Astrocyte (in vitro differentiated cells and primary cell): ENCODE measurements at regions not wholly inside any gene's neighbourhood (a gene's known extent, or its start where the extent isn't known, plus 50 kb on each side); places are given as distances from the start of the nearest gene placed in this dataset.

Experiments used
- DNase-seq: peaks from one replicate; pipeline ENCODE4 v3.0.0-alpha.2; 2010; ENCODE audit warnings: low read depth
- FAIRE-seq: peaks from 2 replicates; lab custom pipeline; 2011; peaks lifted over from hg19 to GRCh38; lab: Jason Lieb, UNC
- H2AFZ ChIP-seq: 2 replicates; pipeline ENCODE4 v1.6.0; 2012; ENCODE audit warnings: low read depth, low read length, inconsistent platforms
- H3K27ac ChIP-seq: 2 replicates; pipeline ENCODE4 v1.5.1; 2011; ENCODE audit warnings: low read depth, low read length, inconsistent platforms
- H3K27me3 ChIP-seq: 2 replicates; pipeline ENCODE4 v1.6.0; 2011; ENCODE audit warnings: low read length, inconsistent platforms; ENCODE audit not compliant: insufficient read depth
- H3K36me3 ChIP-seq: 2 replicates; pipeline ENCODE4 v1.5.1; 2011; ENCODE audit warnings: low read length, inconsistent platforms; ENCODE audit not compliant: insufficient read depth
- H3K4me1 ChIP-seq: 2 replicates; pipeline ENCODE4 v1.5.1; 2011; ENCODE audit warnings: low read length, inconsistent platforms; ENCODE audit not compliant: insufficient read depth
- H3K4me2 ChIP-seq: 2 replicates; pipeline ENCODE4 v1.6.0; 2012; ENCODE audit warnings: low read length, inconsistent platforms
- H3K4me3 ChIP-seq: 2 replicates; pipeline ENCODE4 v1.5.1; 2011; ENCODE audit warnings: low read depth, mild to moderate bottlenecking, low read length, inconsistent platforms; ENCODE audit not compliant: insufficient read depth
- H3K79me2 ChIP-seq: 2 replicates; pipeline ENCODE4 v1.6.0; 2012; ENCODE audit warnings: mild to moderate bottlenecking, low read length, inconsistent platforms; ENCODE audit not compliant: insufficient read depth
- H3K9ac ChIP-seq: 2 replicates; pipeline ENCODE4 v1.6.0; 2012; ENCODE audit warnings: mild to moderate bottlenecking, low read length, inconsistent platforms
- H3K9me3 ChIP-seq: 2 replicates; pipeline ENCODE4 v1.5.1; 2012; ENCODE audit warnings: low read depth, mild to moderate bottlenecking, low read length, inconsistent platforms; ENCODE audit not compliant: insufficient read depth
- H4K20me1 ChIP-seq: 2 replicates; pipeline ENCODE4 v1.6.0; 2012; ENCODE audit warnings: low read length, inconsistent platforms; ENCODE audit not compliant: insufficient read depth
- H3K27ac Mint-ChIP-seq: one replicate; pipeline ENCODE4 v1.8.0; 2021; ENCODE audit warnings: mild to moderate bottlenecking, mixed read lengths; ENCODE audit not compliant: unreplicated experiment
- H3K27me3 Mint-ChIP-seq: one replicate; pipeline ENCODE4 v1.8.0; 2021; ENCODE audit warnings: low read depth, mixed read lengths; ENCODE audit not compliant: unreplicated experiment
- H3K36me3 Mint-ChIP-seq: one replicate; pipeline ENCODE4 v1.8.0; 2021; ENCODE audit warnings: low read depth, mixed read lengths; ENCODE audit not compliant: unreplicated experiment
- H3K4me1 Mint-ChIP-seq: one replicate; pipeline ENCODE4 v1.8.0; 2021; ENCODE audit warnings: low read depth, mixed read lengths; ENCODE audit not compliant: unreplicated experiment
- H3K4me3 Mint-ChIP-seq: one replicate; pipeline ENCODE4 v1.8.0; 2021; ENCODE audit warnings: mild to moderate bottlenecking, moderate library complexity, mixed read lengths; ENCODE audit not compliant: unreplicated experiment
- H3K9me3 Mint-ChIP-seq: one replicate; pipeline ENCODE4 v1.8.0; 2021; ENCODE audit warnings: mild to moderate bottlenecking, mixed read lengths; ENCODE audit not compliant: unreplicated experiment
- EZH2 ChIP-seq: IDR thresholded peaks from 2 replicates; pipeline ENCODE4 v1.6.1; 2012; ENCODE audit warnings: mild to moderate bottlenecking, low read length, inconsistent platforms; ENCODE audit not compliant: insufficient read depth
- TF ChIP-seq, protein P1 (sequence below): IDR thresholded peaks from 2 replicates; pipeline ENCODE4 v1.5.1; 2011; ENCODE audit warnings: low read depth, mild to moderate bottlenecking, inconsistent platforms, low read length, moderate library complexity; ENCODE audit not compliant: insufficient read depth

DNA sequence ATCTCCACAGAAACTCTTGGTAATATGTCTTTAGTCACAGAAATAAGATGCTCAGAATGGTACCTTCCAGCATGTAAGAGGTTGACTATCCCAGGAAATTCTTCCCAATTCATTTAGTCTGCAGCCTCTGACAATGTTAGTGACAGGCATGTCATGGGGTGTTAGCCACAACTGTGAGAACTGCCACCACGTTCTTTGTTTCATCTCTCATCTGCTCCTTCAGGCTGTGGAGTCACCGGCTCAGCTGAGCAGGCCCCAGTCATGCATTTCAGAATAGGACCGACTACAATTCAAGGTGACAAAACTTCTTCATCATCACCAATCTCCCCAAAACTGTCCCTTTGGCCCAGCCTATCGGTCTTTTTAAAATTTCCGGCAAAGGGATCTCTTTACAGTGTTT is 167.5 kb downstream of the AKAIN1 start:
- Histone ChIP-seq H2AFZ (no peak overlapping the region), H4K20me1 (no peaks in the 10 kb centered on the region), H3K79me2 (no peaks in the 10 kb centered on the region), H3K27ac (no peak overlapping the region), H3K4me3 (no peak overlapping the region), H3K4me2 (no peak overlapping the region), H3K36me3 (no peaks in the 10 kb centered on the region), H3K9me3 (no peaks in the 10 kb centered on the region), H3K27me3 (no peaks in the 10 kb centered on the region), H3K4me1 (no peaks in the 10 kb centered on the region), H3K9ac (no peak overlapping the region)
- no peaks in the 10 kb centered on the region for H3K36me3 Mint-ChIP-seq
- H3K27ac Mint-ChIP-seq = no peak overlapping the region
- FAIRE-seq (no peak), DNase-seq (no peak)
- TF ChIP-seq EZH2 = no peak
- TF ChIP-seq, protein P1, sequence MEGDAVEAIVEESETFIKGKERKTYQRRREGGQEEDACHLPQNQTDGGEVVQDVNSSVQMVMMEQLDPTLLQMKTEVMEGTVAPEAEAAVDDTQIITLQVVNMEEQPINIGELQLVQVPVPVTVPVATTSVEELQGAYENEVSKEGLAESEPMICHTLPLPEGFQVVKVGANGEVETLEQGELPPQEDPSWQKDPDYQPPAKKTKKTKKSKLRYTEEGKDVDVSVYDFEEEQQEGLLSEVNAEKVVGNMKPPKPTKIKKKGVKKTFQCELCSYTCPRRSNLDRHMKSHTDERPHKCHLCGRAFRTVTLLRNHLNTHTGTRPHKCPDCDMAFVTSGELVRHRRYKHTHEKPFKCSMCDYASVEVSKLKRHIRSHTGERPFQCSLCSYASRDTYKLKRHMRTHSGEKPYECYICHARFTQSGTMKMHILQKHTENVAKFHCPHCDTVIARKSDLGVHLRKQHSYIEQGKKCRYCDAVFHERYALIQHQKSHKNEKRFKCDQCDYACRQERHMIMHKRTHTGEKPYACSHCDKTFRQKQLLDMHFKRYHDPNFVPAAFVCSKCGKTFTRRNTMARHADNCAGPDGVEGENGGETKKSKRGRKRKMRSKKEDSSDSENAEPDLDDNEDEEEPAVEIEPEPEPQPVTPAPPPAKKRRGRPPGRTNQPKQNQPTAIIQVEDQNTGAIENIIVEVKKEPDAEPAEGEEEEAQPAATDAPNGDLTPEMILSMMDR = no peak
- no peak overlapping the region for H3K4me3 Mint-ChIP-seq
- peaks cover under 1% of the 10 kb centered on the region for H3K27me3 Mint-ChIP-seq
- H3K4me1 Mint-ChIP-seq = no peaks in the 10 kb centered on the region
- peaks cover 2% of the 10 kb centered on the region for H3K9me3 Mint-ChIP-seq

DNA sequence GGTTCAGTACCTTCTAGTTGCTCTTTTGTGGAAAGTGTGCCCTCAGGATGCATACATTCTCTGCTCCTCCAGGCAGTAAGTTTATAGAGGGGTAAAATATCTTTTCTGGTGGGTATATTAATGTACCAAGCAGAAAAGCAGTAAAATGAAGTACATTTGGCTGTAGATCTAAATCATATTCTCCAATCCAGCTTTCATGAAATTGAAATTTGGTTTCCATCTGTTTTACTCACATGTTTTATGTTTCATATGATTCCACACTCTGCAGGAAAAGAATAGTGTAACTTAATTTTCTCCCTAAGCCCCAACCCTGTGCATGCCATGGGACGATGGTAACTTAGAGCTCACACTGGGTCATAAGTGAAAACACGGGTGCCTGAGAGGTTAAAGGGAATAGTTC is 172.3 kb downstream of the AKAIN1 start:
- Histone ChIP-seq H3K4me3 (no peak overlapping the region), H3K27me3 (no peaks in the 10 kb centered on the region), H2AFZ (no peak overlapping the region), H3K4me2 (no peak overlapping the region), H3K9me3 (no peaks in the 10 kb centered on the region), H3K27ac (no peak overlapping the region), H3K4me1 (no peaks in the 10 kb centered on the region), H3K36me3 (no peaks in the 10 kb centered on the region), H3K79me2 (no peaks in the 10 kb centered on the region), H4K20me1 (no peaks in the 10 kb centered on the region), H3K9ac (no peak overlapping the region)
- Mint-ChIP-seq H3K4me3 (no peak overlapping the region), H3K27me3 (peaks cover 9% of the 10 kb centered on the region), H3K4me1 (no peaks in the 10 kb centered on the region), H3K9me3 (no peaks in the 10 kb centered on the region), H3K36me3 (no peaks in the 10 kb centered on the region), H3K27ac (no peak overlapping the region)
- DNase-seq (no peak), FAIRE-seq (no peak)
- TF ChIP-seq, protein P1 = no peak
- no peak for TF ChIP-seq EZH2

DNA sequence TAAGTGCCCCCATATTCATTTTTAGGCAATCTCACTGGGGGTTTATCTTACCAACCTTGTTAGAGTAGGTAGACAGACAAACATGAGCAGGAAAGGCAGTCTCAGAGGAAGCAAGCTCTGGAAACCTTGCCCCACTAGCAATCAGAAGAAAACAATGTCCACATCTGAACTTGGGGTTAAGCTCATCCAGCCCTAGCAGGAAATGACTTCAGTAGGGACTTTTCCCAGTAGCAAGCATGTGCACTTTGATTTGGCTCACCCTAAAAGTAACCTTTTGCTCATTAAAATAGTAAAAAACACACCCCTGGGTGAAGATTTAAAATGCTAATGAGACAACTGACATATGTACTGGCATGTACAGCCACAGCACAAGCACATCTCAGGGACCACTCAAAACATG is 175.5 kb downstream of the AKAIN1 start:
- Histone ChIP-seq H3K9me3 (no peaks in the 10 kb centered on the region), H3K27me3 (no peaks in the 10 kb centered on the region), H3K27ac (no peak overlapping the region), H3K79me2 (no peaks in the 10 kb centered on the region), H3K36me3 (no peaks in the 10 kb centered on the region), H3K4me3 (no peak overlapping the region), H4K20me1 (no peaks in the 10 kb centered on the region), H3K9ac (no peak overlapping the region), H3K4me1 (no peaks in the 10 kb centered on the region), H3K4me2 (no peak overlapping the region), H2AFZ (no peak overlapping the region)
- H3K27ac Mint-ChIP-seq = no peak overlapping the region
- H3K36me3 Mint-ChIP-seq = no peaks in the 10 kb centered on the region
- TF ChIP-seq, protein P1 = no peak
- no peak for TF ChIP-seq EZH2
- no peaks in the 10 kb centered on the region for H3K4me1 Mint-ChIP-seq
- peaks cover 9% of the 10 kb centered on the region for H3K27me3 Mint-ChIP-seq
- FAIRE-seq (no peak), DNase-seq (no peak)
- peaks cover 3% of the 10 kb centered on the region for H3K9me3 Mint-ChIP-seq
- no peak overlapping the region for H3K4me3 Mint-ChIP-seq
